Activated naive CD8-positive, alpha-beta T cell treated with anti-CD3 and anti-CD28 coated beads for 36 hours (primary cell): ENCODE measurements at regions not wholly inside any gene's neighbourhood (a gene's known extent, or its start where the extent isn't known, plus 50 kb on each side); places are given as distances from the start of the nearest gene placed in this dataset.

Experiments
- DNase-seq: peaks from one replicate; pipeline ENCODE4 v3.0.0; 2021
- H3K27ac Mint-ChIP-seq: one replicate; pipeline ENCODE4 v1.8.0; 2022; ENCODE audit warnings: mild to moderate bottlenecking, moderate library complexity, mixed read lengths
- H3K27me3 Mint-ChIP-seq: one replicate; pipeline ENCODE4 v1.8.0; 2022; ENCODE audit warnings: mild to moderate bottlenecking, mixed read lengths
- H3K36me3 Mint-ChIP-seq: one replicate; pipeline ENCODE4 v1.8.0; 2021; ENCODE audit warnings: mild to moderate bottlenecking, mixed read lengths
- H3K4me1 Mint-ChIP-seq: one replicate; pipeline ENCODE4 v1.8.0; 2021; ENCODE audit warnings: mixed read lengths
- H3K4me3 Mint-ChIP-seq: one replicate; pipeline ENCODE4 v1.8.0; 2022; ENCODE audit warnings: mild to moderate bottlenecking, moderate library complexity, mixed read lengths
- H3K9me3 Mint-ChIP-seq: one replicate; pipeline ENCODE4 v1.8.0; 2022; ENCODE audit warnings: mixed read lengths

DNA sequence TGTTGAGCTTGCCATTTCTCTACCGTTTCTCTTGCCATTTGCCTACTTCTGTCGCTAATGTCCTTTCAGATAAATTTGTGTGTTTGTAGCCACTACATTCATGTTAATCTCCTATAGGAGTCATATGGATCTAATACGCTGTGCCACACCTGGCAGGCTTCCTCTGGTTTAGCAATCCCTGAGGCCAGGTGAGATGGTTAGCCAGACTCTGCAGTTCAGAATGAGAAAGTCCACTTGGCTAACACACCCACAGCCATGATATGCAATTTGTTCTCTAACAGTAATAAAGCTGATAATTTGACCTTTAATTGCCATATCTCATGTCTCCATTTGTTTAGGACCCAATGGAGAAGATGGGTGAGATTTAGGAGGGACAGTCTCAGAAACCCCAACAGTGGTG is 1261.6 kb upstream of the TMEM132C start:
- Mint-ChIP-seq H3K36me3 (no peaks in the 10 kb centered on the region), H3K9me3 (no peaks in the 10 kb centered on the region), H3K27me3 (no peaks in the 10 kb centered on the region), H3K27ac (no peak overlapping the region), H3K4me3 (no peak overlapping the region), H3K4me1 (no peaks in the 10 kb centered on the region)
- DNase-seq: no peak

DNA sequence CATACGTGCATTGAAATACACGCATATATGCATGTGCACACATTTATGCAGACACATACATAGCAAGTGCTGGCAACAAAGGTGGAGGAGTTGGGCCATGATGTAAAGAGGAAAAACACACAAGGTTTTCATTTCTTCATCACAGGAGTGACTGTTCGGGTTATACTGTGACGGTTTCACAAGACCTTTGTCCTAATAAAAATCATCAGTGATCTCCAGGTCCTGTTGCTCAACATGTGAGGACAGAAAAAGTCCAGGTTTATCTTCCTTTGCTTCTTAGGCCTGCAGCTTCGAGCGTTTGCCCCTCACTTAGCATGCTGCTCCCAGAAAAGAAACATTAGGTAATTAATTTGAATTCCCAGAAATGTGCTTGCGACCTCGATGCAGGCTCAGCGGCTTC is 1260.0 kb upstream of the TMEM132C start:
- Mint-ChIP-seq H3K36me3 (no peaks in the 10 kb centered on the region), H3K4me1 (no peaks in the 10 kb centered on the region), H3K27me3 (peaks cover 4% of the 10 kb centered on the region), H3K27ac (no peak overlapping the region), H3K4me3 (no peak overlapping the region), H3K9me3 (no peaks in the 10 kb centered on the region)
- no peak for DNase-seq

DNA sequence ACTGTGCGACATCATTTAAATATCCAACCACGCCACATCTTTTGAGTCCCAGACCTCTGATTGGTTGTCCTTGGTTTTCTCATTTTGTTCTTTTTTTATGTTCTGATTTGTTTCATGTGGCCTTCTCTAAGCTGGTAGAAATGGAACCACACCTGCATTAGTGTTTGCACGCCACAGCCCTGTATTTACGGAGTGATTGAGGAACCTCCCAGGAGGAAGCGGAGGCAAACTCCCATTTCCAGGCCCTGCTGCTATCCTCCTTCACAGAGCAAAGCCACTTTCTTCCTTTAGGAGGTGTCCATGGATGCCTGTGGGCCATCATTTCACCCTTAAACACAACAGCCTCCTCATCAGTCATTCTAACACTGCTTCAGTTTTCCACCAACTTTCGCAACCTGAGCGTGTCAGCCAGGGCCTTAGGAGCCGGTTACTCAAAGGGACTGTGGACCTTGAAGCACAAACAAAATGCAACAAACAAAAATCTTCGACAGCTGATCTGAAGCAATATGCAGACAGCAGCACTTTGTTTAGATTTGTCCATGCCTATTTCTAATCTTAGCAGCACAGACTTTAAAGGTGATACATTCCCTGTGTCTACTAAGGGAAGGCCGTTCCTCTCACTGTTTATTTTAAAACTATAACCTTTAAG is 1258.1 kb upstream of the TMEM132C start:
- DNase-seq: no peak
- H3K4me3 Mint-ChIP-seq: no peak overlapping the region
- no peaks in the 10 kb centered on the region for H3K36me3 Mint-ChIP-seq
- H3K4me1 Mint-ChIP-seq: no peaks in the 10 kb centered on the region
- peaks cover 9% of the 10 kb centered on the region for H3K27me3 Mint-ChIP-seq
- H3K9me3 Mint-ChIP-seq: peaks cover 2% of the 10 kb centered on the region
- no peak overlapping the region for H3K27ac Mint-ChIP-seq

DNA sequence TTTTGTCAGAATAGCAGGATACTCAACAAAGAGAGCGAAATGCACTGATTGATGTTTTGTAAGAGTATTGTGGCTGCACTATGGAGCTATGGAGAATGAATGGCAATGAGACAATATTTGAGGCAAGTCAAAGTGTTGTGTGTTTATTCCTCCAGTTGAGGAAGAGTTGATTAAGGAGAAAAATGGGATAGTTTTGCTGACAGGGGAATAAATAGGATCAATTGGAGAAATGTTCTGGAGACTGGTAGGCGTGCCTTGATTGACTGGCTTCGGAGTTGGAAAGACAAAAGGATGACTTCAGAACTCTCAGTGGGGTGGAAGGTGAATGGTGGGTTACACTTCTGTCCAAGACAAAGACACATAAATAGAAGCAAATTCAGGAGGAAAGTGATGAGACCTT is 1254.9 kb upstream of the TMEM132C start:
- Mint-ChIP-seq H3K27ac (no peak overlapping the region), H3K4me1 (no peaks in the 10 kb centered on the region), H3K27me3 (peaks cover 9% of the 10 kb centered on the region), H3K4me3 (no peak overlapping the region), H3K36me3 (no peaks in the 10 kb centered on the region), H3K9me3 (peaks cover 2% of the 10 kb centered on the region)
- DNase-seq: no peak

DNA sequence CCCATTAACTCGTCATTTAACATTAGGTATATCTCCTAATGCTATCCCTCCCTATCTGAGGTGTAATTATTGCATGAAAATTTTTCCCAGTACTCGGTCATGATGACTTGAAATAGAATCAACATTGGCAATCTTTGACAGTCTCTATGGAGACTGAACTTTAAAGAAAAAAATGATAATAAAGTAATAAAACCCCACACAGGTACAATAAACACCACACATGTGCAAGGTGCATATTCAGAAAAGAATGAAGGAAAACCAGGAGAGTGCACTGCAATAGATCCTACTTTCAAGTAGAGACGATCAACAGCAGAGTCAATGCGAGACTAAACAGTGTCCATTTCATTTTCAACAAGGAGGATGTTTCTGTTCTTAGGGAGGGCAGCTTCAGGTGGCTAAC is 1253.8 kb upstream of the TMEM132C start:
- no peaks in the 10 kb centered on the region for H3K36me3 Mint-ChIP-seq
- no peak overlapping the region for H3K27ac Mint-ChIP-seq
- peaks cover 9% of the 10 kb centered on the region for H3K27me3 Mint-ChIP-seq

DNA sequence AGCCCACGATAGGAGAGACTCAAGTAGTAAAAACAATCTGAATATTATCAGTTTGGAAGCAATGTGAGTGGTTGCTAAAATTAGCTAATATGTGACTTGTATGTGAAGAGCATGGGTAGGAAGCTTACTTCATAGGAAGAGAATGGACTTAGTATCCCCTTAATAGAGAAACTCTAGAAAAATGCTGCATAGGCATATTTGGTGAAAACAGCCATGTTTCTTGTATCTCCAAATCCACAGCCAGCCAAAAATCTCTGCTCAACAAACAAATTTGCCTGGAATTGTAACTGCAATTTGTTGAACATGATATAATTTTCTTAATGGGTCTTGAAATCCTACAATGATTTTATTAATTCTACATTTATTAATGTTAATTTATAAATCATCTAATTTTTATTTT is 1252.9 kb upstream of the TMEM132C start:
- no peaks in the 10 kb centered on the region for H3K4me1 Mint-ChIP-seq
- H3K4me3 Mint-ChIP-seq: no peak overlapping the region
- H3K36me3 Mint-ChIP-seq: no peaks in the 10 kb centered on the region
- no peak for DNase-seq
- H3K9me3 Mint-ChIP-seq: peaks cover 2% of the 10 kb centered on the region
- peaks cover 9% of the 10 kb centered on the region for H3K27me3 Mint-ChIP-seq
- no peak overlapping the region for H3K27ac Mint-ChIP-seq

More for the DNA sequence above, 1253.8 kb upstream of the TMEM132C start:
- DNase-seq: no peak
- Mint-ChIP-seq H3K4me1 (no peaks in the 10 kb centered on the region), H3K4me3 (no peak overlapping the region), H3K9me3 (peaks cover 2% of the 10 kb centered on the region)

DNA sequence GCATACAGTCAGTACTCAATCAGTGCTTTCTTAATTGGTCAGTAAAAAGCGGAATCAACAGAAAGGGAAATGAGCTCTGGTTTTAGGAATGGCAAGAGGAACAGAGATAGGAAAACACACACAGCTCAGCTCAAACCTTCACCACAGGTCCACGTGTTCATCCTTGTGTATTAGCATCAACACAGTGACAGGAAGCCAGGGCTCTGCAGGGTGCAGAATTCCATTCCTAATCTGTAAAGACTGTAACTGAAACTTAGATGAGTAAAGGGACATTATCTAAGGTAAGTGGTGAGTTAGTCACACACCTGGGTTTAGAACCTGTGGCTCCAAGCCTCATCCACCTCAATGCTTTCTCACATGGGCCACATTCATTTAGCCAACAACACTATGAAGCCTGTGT is 1242.2 kb upstream of the TMEM132C start:
- H3K27me3 Mint-ChIP-seq: peaks cover 3% of the 10 kb centered on the region
- H3K36me3 Mint-ChIP-seq: no peaks in the 10 kb centered on the region
- DNase-seq: no peak
- H3K4me1 Mint-ChIP-seq: no peaks in the 10 kb centered on the region
- H3K27ac Mint-ChIP-seq: no peak overlapping the region
- H3K9me3 Mint-ChIP-seq: no peaks in the 10 kb centered on the region
- H3K4me3 Mint-ChIP-seq: no peak overlapping the region

DNA sequence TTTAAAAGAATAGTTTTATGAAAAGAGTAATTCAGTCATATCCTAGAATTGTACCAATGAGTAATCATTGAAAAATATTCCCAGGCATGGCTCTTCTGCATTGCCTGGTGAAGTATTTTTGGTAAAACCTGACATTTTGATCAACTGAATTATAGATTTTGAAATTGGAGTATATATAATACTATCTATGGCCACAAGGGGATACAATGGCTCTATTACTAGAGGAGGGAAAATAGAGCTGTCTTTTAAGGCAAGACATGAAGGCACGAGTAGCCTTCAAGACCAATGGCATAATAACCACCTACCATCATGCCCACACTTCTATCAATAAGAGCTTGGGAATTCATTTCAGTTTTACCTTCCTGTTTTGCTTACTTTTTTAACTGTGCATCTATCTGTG is 1241.4 kb upstream of the TMEM132C start:
- no peaks in the 10 kb centered on the region for H3K36me3 Mint-ChIP-seq
- peaks cover 3% of the 10 kb centered on the region for H3K27me3 Mint-ChIP-seq
- no peak overlapping the region for H3K4me3 Mint-ChIP-seq
- no peaks in the 10 kb centered on the region for H3K4me1 Mint-ChIP-seq
- no peak for DNase-seq
- H3K9me3 Mint-ChIP-seq: no peaks in the 10 kb centered on the region
- H3K27ac Mint-ChIP-seq: no peak overlapping the region

DNA sequence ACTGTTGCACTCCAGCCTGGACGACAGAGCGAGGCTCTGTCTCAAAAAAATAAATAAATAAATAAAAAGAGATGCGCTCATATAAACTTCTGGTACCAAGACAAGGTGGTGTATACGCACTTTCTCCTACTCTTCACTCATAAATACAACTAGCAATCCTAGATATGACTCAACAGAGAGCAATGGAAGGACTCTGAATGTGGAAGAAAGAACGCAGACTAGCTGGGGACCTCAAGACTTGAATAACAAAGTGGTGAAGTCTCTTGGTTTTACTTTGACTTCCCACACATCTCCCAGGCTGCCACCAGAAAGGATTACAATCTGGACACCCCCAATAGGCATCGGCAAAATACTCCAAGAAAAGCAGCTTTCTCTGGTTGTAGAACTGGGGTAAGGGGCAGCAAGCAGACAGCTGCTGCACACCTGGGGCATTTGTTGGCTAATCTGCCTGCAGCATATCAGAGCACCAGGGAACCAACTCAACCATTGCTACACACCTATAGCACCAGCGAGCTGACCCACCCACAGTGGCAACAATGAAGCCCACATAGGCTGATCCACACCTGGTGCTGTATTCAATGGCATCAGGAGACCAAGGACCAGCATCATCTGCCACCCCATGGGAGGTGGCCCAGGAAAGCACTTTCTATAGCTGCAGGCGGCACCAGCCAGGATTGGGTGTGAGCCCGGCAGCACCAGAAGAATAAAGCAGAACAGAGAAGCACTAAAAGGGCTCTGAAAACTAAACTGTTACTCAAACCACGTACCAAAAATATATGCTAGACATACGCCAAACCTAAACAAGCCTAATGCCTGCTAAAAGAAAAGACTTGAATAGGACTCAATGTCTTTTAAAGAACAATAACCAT is 1231.7 kb upstream of the TMEM132C start:
- Mint-ChIP-seq H3K4me3 (no peak overlapping the region), H3K36me3 (no peaks in the 10 kb centered on the region), H3K27ac (no peak overlapping the region), H3K9me3 (no peaks in the 10 kb centered on the region), H3K4me1 (no peaks in the 10 kb centered on the region), H3K27me3 (peaks cover 4% of the 10 kb centered on the region)
- DNase-seq: no peak

DNA sequence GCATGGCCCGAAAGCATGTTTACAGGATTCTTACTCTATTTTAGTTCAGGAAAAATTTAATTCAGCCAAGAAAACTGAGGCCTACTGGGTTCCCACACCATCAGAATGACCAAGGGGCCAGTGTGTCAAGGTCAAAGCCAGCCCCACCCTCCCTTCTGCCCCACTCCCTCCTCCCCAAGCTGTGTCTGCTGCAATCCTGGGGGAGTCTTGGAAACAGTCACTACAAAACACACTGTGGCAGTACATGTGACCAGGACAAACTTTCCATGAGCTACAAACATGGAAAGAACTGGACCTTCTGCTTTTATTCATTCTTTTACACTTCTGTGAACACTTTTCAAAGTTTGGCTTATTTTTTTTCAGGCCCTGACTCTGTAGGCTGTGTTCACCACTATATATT is 1228.8 kb upstream of the TMEM132C start:
- Mint-ChIP-seq H3K9me3 (peaks cover 2% of the 10 kb centered on the region), H3K27me3 (peaks cover 7% of the 10 kb centered on the region), H3K4me1 (no peaks in the 10 kb centered on the region), H3K27ac (no peak overlapping the region), H3K4me3 (no peak overlapping the region), H3K36me3 (no peaks in the 10 kb centered on the region)
- DNase-seq: no peak

DNA sequence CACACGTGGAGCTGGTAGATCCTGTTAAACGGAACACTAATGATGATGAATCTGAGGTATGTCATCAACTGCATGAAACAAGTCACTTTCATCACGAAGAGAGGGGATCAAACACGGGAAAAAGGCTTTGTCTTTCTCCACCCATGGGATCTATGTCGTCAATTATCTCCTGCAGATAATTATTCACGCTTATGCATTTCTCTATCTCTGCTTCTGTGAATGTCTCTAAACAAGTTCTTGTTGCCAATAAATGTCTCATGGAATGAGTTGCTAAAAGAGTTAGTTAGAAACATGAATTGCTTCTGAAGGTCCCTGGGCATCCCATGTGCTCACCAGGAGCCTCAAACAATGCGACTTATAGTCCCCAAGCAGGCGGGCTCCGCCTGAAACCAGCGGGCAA is 1228.2 kb upstream of the TMEM132C start:
- no peaks in the 10 kb centered on the region for H3K36me3 Mint-ChIP-seq

DNA sequence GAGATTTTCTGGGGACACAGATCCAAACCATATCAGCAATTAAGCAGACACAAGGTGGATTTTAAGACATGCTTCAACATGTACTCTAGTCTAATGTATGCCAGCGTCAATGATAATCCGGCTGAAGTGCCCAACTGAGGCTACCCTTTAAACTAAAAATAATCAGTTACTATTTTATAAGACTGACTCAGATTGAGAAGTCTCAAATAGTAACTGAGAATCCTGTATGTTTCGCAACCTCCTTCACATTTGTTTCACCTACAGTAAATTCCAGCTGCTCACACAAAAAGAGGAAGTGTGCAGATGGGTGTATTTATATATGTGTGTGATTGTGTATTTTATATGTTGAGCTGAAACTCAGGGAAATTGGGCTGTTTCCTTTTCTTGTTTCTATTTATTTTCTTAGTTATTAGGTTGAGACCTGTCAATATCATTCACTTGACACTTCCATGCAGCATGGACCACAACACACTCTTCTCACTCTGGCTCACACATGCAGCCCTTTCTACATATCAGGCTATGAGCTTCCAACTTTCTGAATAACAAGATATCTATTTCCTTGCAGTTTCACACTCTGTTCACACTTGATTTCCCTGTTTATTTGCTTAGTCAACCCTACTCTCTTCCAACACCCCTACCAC is 1224.9 kb upstream of the TMEM132C start:
- H3K27me3 Mint-ChIP-seq: peaks cover 3% of the 10 kb centered on the region
- DNase-seq: no peak
- no peak overlapping the region for H3K27ac Mint-ChIP-seq

More for the DNA sequence above, 1228.2 kb upstream of the TMEM132C start:
- no peak overlapping the region for H3K27ac Mint-ChIP-seq
- peaks cover 7% of the 10 kb centered on the region for H3K27me3 Mint-ChIP-seq
- H3K4me3 Mint-ChIP-seq: no peak overlapping the region
- H3K9me3 Mint-ChIP-seq: peaks cover 2% of the 10 kb centered on the region
- no peak for DNase-seq
- H3K4me1 Mint-ChIP-seq: no peaks in the 10 kb centered on the region

DNA sequence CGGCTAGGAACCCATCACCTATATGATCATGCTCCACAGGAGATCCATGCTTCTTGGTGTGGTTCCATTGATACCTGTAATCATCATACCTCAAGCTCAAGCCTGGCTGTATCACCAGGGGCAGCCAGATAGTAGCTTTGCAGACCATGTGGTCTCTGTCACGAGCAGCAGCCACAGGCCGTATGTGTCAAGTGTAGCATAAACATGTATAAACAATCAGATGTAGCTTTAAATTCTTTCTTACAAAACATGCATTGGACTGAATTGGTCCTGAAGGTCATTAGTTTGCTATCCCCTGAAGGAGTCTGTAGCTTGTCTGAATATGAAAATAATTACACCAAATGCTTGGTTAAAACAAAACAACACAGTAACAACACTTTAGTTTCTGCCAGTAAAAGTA is 1223.2 kb upstream of the TMEM132C start:
- Mint-ChIP-seq H3K27me3 (peaks cover 3% of the 10 kb centered on the region), H3K36me3 (no peaks in the 10 kb centered on the region), H3K4me1 (no peaks in the 10 kb centered on the region), H3K4me3 (no peak overlapping the region), H3K27ac (no peak overlapping the region), H3K9me3 (peaks cover 2% of the 10 kb centered on the region)
- DNase-seq: no peak

More for the DNA sequence above, 1224.9 kb upstream of the TMEM132C start:
- Mint-ChIP-seq H3K4me1 (no peaks in the 10 kb centered on the region), H3K4me3 (no peak overlapping the region), H3K36me3 (no peaks in the 10 kb centered on the region), H3K9me3 (peaks cover 2% of the 10 kb centered on the region)

DNA sequence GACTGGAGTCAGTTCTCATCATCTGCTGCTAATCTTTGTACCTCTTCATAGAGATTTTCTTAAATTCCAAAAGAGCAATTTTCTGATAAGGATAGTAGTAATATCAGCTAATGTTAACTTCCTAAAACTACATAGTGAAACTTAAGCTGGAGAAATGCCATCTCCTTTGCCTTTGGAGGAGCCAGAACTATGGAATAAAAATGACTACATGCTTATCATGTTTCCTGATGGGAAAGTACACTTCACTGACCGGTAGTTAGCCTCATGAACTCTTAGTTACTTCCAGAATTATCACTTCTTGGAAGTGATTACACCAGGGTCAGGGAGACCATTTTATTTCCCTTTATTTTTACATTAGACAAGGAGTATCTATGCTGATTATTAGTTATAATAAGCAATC is 1222.1 kb upstream of the TMEM132C start:
- Mint-ChIP-seq H3K9me3 (peaks cover 2% of the 10 kb centered on the region), H3K27ac (no peak overlapping the region), H3K36me3 (no peaks in the 10 kb centered on the region), H3K27me3 (peaks cover 3% of the 10 kb centered on the region), H3K4me3 (no peak overlapping the region), H3K4me1 (no peaks in the 10 kb centered on the region)
- DNase-seq: no peak

DNA sequence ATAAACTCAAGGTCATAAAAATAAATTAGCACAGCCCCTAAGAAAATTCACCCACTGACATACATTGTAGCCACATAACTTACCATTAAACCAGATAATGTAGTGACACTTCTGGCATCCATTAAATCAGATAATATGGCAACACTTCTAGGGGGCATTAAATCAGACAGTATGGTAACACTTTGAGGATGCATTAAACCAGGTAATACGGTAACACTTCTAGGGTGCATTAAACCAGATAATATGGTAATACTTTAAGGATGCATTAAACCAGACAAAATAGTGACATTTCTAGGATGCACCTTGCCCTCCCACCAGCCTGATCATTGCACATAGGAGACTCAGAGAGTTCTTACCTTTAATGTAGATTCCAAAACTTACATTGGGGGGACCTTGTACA is 1220.5 kb upstream of the TMEM132C start:
- Mint-ChIP-seq H3K4me1 (no peaks in the 10 kb centered on the region), H3K4me3 (no peak overlapping the region), H3K27me3 (peaks cover 3% of the 10 kb centered on the region), H3K36me3 (no peaks in the 10 kb centered on the region), H3K27ac (no peak overlapping the region), H3K9me3 (peaks cover 2% of the 10 kb centered on the region)
- DNase-seq: no peak
